ENCODE measurements at regions not wholly inside any gene's neighbourhood (a gene's known extent, or its start where the extent isn't known, plus 50 kb on each side); places are given as distances from the start of the nearest gene placed in this dataset.
"Not testable (repeated sequence)": the region's sequence is repeated elsewhere in the genome, so short reads cannot be mapped to it uniquely, and the experiment has no call there.

DNA sequence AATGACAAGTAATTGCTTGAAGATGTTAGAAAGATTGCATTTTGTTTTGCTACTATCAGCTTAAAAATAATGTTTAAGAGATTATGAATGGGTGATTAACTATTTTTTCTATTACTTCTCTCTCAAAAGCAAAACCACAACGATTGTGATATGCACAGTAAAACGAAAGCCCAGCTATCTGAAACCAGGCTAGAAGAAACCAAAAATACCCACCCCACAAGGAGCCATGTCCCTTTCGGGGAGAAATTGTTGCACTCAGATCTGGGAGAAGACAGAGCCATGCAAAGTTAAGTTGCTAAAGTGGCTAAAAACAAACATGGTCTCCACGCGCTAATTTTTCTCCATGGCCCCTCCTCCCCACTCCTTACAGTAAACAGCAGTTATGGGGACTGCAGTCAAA, 173.6 kb downstream of the RPS24 start:
- no peak for DNase-seq (ENCODE audit: low read depth)

DNA sequence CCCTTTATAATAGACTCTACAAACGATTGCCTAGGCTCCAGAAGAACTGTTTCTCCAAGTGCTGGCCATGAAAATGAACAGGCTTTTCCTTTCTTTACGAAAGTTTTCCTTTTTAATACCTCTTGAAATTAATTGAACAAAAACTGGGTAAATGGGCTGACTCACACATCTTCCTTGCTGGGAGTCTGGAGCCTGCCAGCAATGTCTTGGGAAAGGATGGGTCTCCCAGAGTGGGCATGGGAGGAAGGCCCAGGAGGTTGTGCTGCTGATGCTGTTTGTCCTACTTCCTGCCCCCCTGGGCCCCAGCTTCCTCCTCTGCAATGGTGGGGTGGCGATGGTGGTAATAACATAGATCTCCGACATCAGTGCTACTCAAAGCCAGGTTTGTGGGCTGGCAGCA, 174.1 kb downstream of the RPS24 start:
- DNase-seq (ENCODE audit: low read depth) = no peak

DNA sequence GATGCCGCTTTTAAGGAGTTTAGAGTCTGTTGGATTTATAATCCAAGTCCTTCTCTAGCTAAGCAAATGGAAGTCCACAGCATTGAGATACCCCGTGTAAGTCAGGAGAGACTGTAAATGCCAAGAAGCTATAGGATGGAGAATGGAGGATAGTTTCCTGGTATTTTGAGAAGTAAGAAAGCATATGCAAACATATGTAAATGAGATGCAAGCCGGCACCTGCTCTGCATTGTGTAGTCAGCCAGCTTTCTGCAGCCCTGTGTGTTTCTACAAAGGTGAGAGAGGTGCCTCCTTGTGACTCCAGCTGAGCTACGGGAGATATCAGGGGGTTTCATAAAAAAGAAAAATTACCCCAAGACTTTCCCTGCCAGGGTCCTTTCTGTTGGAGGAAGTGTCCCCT, 176.3 kb downstream of the RPS24 start:
- DNase-seq (ENCODE audit: low read depth) = no peak

DNA sequence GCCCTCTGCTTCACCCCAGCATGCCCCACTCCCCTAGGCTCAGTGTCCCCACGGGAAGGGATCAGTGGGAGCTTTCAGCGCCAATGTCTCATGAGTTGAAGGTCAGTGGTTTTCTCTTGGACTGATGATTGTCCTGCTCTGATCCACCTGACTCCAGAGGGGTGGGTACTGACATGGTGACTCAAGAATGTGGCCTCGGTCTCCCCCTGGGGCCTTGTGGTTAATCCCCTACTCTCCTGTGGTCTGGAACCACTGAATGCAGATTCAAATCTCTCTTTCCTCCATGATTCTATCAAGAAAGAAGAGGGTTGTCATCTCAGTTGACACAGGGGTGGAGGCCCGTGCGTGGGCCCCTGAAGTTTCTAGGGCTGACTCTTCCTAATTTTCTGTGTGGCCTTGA, 176.9 kb downstream of the RPS24 start:
- DNase-seq (ENCODE audit: low read depth) = no peak

DNA sequence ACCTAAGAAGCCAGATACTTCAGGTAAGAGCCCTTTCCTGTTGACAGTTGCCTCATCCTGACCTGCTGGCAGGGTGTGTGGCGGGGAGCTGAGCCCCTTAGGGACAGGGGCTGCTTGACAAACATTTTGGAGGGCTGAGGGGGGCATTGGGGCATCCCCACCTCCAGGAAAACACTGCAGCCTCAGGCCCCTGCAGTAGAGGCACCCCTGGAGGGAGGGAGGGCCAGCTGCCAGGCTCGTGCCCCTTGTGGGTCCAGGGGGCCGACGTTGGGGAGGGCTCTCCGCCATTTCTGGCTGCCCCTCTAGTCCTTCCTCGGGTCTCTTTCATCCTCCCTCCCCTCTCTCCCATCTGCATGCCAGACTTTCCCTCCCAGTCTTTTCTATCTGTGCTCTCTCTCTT, 177.3 kb downstream of the RPS24 start:
- no peak for DNase-seq (ENCODE audit: low read depth)

DNA sequence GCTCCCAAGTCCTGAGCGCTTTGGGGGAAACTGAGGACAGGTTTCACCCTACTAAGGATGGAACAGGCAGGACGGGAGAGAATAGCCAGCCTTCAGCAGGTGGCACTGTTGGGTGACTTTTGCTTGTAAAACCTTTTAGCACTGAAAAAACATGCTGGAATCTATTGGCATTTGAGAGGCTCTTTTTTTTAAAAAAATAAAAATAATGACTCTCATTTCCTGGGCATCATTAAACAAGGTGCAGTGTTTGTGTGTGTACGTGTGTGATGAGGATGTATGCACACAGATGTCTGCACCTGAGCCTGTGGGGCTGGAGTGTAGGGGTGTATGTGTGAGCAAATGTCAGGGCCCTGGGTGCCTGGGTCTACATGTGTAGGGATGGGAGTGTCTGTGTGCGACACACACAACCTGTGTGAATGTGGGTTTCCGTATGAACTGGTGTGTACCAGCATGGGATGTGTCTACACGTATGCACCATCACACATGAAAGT, 177.9 kb downstream of the RPS24 start:
- peak; percentile 43 for DNase-seq (ENCODE audit: low read depth)

DNA sequence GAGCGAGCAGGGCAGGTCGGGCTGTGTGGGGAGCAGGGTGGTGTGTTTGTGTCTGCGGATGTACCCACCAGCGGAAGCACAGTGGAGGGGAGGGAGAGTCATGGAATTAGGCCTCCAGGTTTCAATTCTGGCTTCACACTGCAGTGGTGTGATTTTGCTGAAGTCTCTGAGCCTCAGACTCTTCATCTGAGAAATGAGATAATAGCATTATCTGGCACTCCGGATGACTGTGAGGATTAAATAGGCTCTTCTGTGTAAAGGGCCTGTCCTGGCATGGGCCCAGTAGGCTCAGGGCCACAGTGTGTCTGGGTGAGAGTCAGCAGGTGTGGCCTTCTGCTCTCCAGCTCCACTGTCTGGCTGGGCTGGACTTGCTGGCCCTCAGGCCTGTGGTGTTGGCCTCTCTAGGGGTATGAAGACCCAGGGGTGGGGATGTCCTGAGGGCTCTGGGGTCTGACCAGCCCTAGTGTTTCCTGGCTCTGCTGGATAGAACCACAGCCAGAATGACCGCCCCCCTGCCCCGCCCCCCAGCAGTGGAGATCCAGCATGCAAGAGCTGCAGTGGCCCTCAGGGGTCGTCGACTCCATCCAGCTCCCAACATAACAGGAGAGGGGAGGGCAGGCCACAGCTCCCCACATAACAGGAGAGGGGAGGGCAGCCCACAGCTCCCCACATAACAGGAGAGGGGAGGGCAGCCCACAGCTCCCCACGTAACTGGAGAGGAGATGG, 178.6 kb downstream of the RPS24 start:
- no peak for DNase-seq (ENCODE audit: low read depth)

DNA sequence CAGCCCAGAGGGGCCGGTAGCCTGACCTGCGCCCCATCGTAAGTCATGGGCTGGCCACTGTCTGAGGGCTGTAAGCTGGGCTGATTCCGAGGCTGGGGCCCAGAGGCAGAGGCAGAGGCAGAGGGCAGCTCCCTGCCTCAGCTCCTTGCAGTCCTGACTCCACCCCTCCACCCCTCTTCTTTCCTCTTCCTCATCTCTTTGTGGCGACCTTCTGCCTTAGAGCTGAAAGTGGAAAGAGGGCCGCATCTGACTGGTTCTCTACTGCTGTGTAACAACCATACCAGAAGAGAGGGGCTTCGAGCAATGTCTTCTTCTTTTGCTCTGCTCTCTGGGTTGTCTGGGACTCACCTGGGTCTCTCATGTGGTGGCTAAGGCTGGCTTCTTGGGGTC, 179.1 kb downstream of the RPS24 start:
- DNase-seq (ENCODE audit: low read depth) = no peak

DNA sequence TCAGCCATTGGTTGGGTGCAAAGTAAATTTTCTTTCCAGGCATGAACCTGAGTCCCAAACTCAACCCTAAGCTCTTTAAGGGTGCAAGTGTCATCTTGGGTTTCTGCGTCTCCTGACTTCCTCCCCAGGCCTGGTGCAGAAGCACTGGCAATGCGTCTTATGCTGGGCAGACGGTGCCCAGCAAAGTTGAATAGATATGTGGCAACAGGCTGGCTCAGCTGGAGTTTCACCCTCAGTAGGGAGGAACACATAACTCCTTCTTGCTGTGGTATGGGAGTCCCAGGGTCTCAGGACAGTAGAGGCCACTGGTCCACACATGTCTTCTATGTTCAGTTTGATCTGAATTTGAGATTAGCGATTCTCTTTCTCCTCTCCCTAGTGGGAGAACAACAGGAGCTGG, 181.3 kb downstream of the RPS24 start:
- DNase-seq (ENCODE audit: low read depth) = no peak

DNA sequence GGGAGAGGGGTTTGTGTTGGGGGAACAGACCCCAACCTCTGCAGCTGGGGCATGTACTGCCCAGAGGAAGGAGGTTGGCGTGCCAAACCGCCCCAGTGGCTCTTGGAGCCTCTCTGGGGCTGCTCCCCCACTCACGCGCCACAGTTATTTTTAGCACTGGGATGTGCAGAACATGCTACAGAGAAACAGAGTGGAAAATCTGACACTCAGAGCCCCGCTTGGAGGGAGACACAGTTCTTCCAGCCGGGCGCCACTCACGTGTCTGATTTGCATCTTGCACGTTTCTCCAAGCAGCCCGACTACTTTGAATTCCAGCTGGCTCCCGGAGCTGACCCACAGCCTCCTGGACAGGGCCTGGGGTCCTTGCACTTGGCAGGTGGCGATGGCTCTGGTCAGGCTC, 182.0 kb downstream of the RPS24 start:
- DNase-seq (ENCODE audit: low read depth) = no peak

DNA sequence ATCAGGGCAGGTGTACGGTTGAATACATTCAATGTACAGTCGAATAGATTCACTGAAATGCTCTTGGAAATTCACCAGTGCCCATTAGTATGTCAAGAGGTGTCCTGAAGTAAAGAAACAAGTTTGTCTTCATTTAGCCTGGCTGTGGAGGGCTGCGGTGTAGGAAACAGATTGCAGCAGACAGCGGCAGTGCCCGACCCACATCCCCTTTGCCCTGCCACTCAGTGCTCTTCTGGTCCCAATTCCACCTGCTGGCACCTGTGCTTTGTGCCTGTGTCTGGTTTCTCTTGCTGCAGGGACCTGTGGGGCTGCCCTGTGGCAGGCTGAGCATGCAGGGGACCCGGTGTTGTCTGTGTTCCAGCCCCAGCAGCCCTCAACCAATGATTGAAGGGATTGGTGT, 183.7 kb downstream of the RPS24 start:
- DNase-seq (ENCODE audit: low read depth) = no peak

DNA sequence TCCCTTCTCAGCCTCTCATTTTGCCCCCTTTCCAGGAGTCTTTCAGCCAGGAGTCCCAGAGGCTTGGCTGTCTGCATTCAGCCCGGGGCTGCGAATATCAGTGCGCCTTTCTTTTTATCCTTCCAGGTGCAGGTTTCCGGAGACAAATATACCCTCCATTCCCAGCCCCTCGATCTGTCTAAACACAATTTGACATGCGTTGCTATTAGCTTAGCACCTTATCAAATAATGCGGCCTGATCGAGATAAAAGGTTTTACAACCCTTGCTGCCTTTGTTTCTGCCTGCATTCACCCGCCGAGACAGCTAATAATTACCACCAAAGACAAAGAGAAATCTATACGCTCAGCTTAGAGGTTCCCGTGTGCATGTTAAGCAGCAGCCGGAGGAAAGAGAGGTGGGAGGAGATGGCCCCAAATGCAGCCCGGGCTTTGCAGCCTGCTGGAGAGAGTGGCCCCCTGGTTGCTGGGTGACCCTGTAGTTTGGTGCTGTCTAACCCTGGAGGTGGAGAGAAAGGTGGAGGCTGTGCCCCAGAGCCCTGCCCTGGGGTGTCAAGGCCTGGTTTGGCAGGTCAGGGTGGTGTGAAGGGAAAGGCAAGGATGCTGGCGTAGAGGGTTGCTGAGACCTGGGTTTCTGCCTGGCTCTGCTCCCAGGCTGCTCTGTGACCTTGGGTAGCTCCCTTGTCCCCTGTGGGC, 185.3 kb downstream of the RPS24 start:
- no peak for DNase-seq (ENCODE audit: low read depth)

DNA sequence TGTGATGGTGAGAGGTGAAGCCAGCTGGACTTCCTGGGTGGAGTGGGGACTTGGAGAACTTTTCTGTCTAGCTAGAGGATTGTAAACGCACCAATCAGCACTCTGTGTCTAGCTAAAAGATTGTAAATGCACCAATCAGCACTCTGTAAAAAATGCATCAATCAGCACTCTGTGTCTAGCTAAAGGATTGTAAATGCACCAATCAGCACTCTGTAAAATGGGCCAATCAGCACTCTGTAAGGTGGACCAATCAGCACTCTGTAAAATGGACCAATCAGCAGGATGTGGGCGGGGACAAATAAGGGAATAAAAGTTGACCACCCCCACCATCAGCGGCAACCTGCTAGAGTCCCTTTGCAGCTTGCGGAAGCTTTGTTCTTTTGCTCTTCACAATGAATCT, 185.9 kb downstream of the RPS24 start:
- not testable (repeated sequence) for DNase-seq (ENCODE audit: low read depth)

DNA sequence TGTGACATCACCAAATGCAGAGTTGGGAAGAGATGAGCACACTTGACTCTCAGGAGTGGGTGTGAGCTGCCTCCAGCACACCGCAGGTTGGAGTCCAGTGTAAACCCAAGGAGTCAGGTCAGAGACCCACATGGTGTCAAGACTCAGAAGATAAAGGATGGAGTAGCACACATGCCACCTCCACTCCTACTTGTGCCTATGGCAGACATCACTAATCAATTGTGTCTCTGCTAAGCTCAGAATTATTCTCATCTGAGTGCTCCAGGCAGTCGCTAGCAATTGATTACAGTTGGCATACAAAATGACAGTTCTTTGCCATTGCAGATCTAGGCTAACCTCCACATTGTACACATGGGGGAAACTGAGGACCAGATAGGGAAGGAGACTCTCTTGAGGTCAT, 187.1 kb downstream of the RPS24 start:
- DNase-seq (ENCODE audit: low read depth) = no peak

DNA sequence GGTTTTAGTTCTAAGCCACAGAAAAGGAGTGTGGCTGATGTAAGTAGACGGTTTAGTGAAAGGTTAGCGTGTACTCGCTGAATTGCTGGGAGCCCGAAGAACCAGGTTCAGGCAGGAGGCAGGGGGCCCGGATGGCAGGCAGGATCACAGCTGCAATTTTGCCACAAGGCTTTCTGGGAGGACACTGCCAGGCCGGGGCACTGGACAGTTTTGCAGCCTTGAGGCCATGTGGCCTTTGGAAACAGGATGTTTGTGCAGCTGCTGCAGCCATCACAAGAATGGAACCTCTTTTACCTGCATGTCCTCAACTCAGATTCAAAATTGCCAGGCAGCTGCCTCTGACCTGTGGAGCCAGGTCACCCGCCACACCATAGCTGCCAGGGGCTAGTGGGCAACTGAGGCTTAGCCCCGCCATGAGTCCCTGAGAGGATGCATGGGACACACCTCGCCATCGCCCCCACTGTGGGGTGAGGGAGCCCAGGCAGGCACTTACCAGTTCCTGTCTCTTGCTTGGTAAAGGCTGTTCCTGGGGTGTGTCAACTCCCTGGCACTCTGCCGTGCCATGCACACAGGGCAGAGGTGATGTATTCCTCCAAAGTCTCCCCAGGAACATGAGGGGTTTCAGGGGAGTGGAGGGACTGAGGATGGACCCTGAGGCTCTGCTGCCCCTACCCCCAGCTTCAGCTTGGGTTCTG, 188.6 kb downstream of the RPS24 start:
- DNase-seq (ENCODE audit: low read depth) = no peak

DNA sequence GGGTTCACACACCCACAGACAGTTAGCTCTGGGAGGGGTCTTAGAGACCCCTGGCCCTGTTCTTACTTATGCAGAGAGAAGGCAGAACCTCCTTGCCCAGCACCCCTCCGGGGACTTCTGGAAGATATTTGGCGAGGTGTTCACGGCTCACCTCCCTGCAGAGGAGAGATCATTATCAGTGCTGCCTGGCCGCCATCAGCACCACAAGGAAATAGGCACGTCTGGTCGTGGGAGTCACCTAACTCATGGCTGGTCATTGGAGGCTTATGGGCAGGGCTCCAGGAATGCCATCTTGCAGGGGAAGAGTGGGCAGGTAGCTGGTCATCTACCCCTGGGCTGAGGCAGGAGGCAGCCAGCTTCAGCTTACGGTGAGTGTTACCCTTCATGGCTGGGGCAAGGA, 189.4 kb downstream of the RPS24 start:
- no peak for DNase-seq (ENCODE audit: low read depth)

DNA sequence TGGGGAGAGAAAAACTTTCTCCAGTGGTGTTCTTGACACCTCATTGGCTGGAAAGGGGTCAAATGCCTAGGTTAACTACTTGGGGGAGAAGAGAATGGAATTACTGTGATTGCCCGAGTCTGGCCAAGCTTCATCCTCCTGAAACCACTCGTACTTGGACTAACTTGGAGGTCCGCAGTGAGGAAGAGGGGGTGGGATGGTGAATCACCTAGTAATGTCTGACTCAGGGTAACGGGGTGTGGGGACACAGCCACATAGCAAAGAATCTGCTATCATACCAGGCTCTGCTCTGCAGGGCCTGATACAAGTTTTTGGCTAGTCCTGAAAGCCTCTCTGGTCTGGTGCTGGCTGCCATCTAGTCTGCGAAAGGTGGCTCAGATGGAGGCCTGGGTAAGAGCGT, 190.9 kb downstream of the RPS24 start:
- peak; percentile 66 for DNase-seq (ENCODE audit: low read depth)

DNA sequence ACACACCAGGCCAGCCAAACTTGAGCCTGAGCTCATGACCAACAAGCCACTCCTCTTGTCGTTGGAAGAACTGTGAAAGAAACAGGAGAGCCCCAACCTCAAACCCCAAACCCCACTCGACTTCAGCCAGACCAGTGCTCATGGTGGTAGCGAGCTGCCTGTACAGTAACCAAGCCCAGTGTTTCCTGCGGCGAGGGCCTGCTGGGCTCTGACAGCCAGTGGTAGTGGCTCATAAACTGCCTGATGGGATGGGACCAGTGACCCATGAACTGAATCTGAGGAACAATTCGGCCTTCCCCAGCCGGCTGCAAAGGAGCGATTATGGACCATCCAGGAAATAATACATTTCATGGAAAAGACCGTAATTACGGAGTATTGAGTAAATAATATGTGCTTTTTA, 191.9 kb downstream of the RPS24 start:
- DNase-seq (ENCODE audit: low read depth) = no peak

DNA sequence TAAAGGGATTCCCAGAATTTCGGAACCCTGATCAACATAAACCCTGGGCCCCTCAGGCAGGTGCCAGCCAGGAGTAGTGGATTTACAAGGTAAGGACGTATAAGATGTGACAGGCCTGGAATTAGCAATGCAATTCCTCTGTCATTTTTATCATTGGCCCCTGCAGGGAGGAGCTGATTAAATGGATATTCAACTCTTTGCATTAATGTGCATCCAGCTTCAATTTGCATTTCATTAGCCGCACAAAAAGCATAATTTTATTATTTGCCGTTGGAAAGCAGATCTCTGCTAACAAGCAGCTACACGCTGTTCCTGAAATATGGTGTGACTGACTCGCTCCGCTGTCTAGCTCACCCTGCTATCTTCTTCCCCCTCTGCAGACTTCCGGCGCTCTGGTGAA, 195.8 kb downstream of the RPS24 start:
- DNase-seq (ENCODE audit: low read depth) = no peak

DNA sequence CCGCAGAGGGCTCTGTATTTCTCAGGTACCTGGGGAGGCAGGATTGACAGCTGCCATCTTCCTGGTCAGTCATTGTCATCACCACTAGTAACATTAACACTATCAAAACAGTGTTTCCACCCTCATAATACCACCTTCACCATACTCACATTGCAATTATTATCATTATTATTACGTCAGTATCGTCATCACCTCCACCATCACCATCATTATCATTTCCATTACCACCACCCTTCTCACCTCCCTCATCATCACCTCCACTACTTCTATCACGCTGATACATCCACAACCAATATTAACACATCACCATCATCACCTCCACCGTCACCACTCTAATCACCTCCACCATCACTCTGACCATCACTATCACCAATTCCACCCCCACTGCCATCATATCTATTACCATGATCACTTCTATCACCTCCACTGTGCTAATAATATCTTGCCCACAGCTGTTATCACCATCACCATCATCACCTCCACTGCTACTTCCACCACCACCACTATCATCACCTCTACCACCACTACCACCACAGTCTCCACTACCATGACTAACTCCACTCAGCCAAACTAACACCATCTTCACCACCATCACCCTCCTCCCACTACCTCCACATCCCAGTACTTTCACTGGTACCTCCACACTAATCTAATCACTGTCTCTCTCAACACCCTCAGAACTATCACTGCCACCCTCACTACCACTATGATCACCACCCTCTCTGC, 196.4 kb downstream of the RPS24 start:
- no peak for DNase-seq (ENCODE audit: low read depth)

DNA sequence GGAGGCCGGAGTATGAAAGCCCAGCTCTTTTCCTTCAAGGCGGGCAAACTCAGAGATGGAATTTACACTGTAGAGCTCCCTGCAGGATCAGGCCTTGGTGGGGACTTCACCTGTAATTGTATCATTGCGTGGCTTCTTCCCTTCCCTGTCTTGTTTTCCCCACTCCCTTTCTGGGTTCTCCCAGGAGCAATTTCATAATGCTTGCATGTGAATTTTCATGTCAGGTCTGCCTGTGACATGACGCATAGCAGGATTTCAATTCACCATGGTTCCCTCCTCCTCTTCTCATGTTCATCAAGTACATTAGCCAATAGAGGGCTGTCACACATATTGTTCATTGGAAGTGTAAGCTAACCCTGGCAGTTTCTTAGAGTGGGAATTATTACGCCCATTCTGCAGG, 197.7 kb downstream of the RPS24 start:
- DNase-seq (ENCODE audit: low read depth) = no peak

DNA sequence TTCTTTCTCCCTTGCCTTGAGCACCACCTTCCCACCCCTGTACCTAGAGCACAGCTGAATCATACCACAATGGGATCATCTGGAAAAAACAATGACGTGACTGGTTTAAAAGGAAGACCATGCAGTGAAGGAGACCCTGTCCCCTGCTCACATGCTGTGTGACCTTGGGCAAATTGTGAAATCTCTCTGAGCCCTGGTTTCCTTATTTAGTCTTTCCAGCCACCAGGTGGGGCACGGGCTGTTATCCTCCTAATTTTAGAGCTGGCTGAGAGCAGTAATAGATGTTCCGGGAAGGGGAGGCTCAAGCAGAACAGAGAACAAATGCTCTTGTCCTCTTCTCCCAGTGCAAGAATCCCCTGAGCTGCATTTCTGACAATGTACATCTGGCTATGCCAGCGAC, 198.3 kb downstream of the RPS24 start:
- DNase-seq (ENCODE audit: low read depth) = no peak
